BE2C (cell line): ENCODE measurements at regions not wholly inside any gene's neighbourhood (a gene's known extent, or its start where the extent isn't known, plus 50 kb on each side); places are given as distances from the start of the nearest gene placed in this dataset.

Experiments
- DNase-seq: peaks from one replicate; pipeline ENCODE4 v3.0.0-alpha.2; 2020
- H3K27me3 ChIP-seq: fragments of 250-450 bp; sonication (Bioruptor Pico); 2 replicates; pipeline ENCODE4 v1.5.1; 2020; ENCODE audit warnings: mild to moderate bottlenecking
- H3K36me3 ChIP-seq: fragments of 250-450 bp; sonication (Bioruptor Pico); 2 replicates; pipeline ENCODE4 v1.5.1; 2020; ENCODE audit warnings: mild to moderate bottlenecking
- H3K4me1 ChIP-seq: fragments of 250-450 bp; sonication (Bioruptor Pico); 2 replicates; pipeline ENCODE4 v1.5.1; 2020
- H3K4me3 ChIP-seq: 2 replicates; pipeline ENCODE4 v1.5.1; 2011; ENCODE audit warnings: low read depth, low read length
- H3K9me3 ChIP-seq: fragments of 250-450 bp; sonication (Bioruptor Pico); 2 replicates; pipeline ENCODE4 v1.5.1; 2020
- CTCF ChIP-seq: IDR thresholded peaks from 2 replicates; pipeline ENCODE4 v1.5.1; 2012; ENCODE audit warnings: mild to moderate bottlenecking, low read depth, low read length

- no peak for TF ChIP-seq CTCF
- no peak for DNase-seq
- no peaks in the 10 kb centered on the region for H3K4me1 ChIP-seq
Measured at GRCh38 chr12:116492703-116493324, 66.4 kb upstream of the MAP1LC3B2 start.

GRCh38 chr12:116495260-116495659, 63.9 kb upstream of the MAP1LC3B2 start:
- no peak for TF ChIP-seq CTCF
- Histone ChIP-seq H3K27me3 (no peaks in the 10 kb centered on the region), H3K4me3 (no peak overlapping the region), H3K9me3 (no peaks in the 10 kb centered on the region), H3K36me3 (no peaks in the 10 kb centered on the region), H3K4me1 (no peaks in the 10 kb centered on the region)
- no peak for DNase-seq

More at GRCh38 chr12:116492703-116493324, 66.4 kb upstream of the MAP1LC3B2 start:
- Histone ChIP-seq H3K9me3 (no peaks in the 10 kb centered on the region), H3K27me3 (no peaks in the 10 kb centered on the region), H3K4me3 (no peak overlapping the region), H3K36me3 (no peaks in the 10 kb centered on the region)

GRCh38 chr12:116497051-116497591, 62.1 kb upstream of the MAP1LC3B2 start:
- Histone ChIP-seq H3K9me3 (no peaks in the 10 kb centered on the region), H3K36me3 (no peaks in the 10 kb centered on the region), H3K27me3 (no peaks in the 10 kb centered on the region), H3K4me3 (no peak overlapping the region), H3K4me1 (no peaks in the 10 kb centered on the region)
- no peak for TF ChIP-seq CTCF
- DNase-seq = no peak

- TF ChIP-seq CTCF = no peak
- Histone ChIP-seq H3K4me1 (no peaks in the 10 kb centered on the region), H3K9me3 (no peaks in the 10 kb centered on the region), H3K36me3 (no peaks in the 10 kb centered on the region), H3K4me3 (no peak overlapping the region), H3K27me3 (no peaks in the 10 kb centered on the region)
- DNase-seq = no peak
Measured at GRCh38 chr12:116498471-116498870, 60.7 kb upstream of the MAP1LC3B2 start.

GRCh38 chr12:116502141-116502725, 56.9 kb upstream of the MAP1LC3B2 start:
- DNase-seq = no peak
- Histone ChIP-seq H3K27me3 (no peaks in the 10 kb centered on the region), H3K4me1 (peaks cover 4% of the 10 kb centered on the region; the same call in 1 of the 2 replicates), H3K36me3 (no peaks in the 10 kb centered on the region), H3K9me3 (no peaks in the 10 kb centered on the region), H3K4me3 (0 out of 2 replicates have a peak overlapping the region, but pooled peaks have one; percentile 7)
- no peak for TF ChIP-seq CTCF

GRCh38 chr12:116502989-116503496, 56.1 kb upstream of the MAP1LC3B2 start:
- no peak for DNase-seq
- Histone ChIP-seq H3K4me3 (no peak overlapping the region), H3K27me3 (no peaks in the 10 kb centered on the region), H3K4me1 (peaks cover 4% of the 10 kb centered on the region; the same call in 1 of the 2 replicates), H3K9me3 (no peaks in the 10 kb centered on the region), H3K36me3 (no peaks in the 10 kb centered on the region)
- TF ChIP-seq CTCF = no peak
